ENCODE measurements at regions not wholly inside any gene's neighbourhood (a gene's known extent, or its start where the extent isn't known, plus 50 kb on each side); places are given as distances from the start of the nearest gene placed in this dataset.
"Not testable (repeated sequence)": the region's sequence is repeated elsewhere in the genome, so short reads cannot be mapped to it uniquely, and the experiment has no call there.

- H3K27me3 ChIP-seq (replicated peaks in 1 of 7): no peaks in the 10 kb centered on the region
- H3K4me1 ChIP-seq: no peaks in the 10 kb centered on the region
- H3K9me3 ChIP-seq: peaks cover 0 to 4% (median 0%) of the 10 kb centered on the region in 8 donors
- intact Hi-C loops (cut with DNase I; ENCODE audit: low total_unique reads): no loop called here
- no peaks in the 10 kb centered on the region for H3K36me3 ChIP-seq
- H3K4me3 ChIP-seq: no peak overlapping the region
- H3K27ac ChIP-seq: no peak overlapping the region
- no peak for TF ChIP-seq POLR2A (IDR thresholded peaks at IDR 0.05)
- no peak for TF ChIP-seq POLR2AphosphoS5 (IDR thresholded peaks at IDR 0.05)
- no peak for TF ChIP-seq CTCF (IDR thresholded peaks at IDR 0.05 in 8 of 11, conservative IDR thresholded peaks at IDR 0.05 in 3 of 11)
- DNase-seq: no peak
- 66 to 83% (median 80%) methylated on average over 4 of the region's 4 CpGs for WGBS, 5 donors
These were observed 132.1 kb downstream of the RGPD3 start for GRCh38 chr2:106336108-106336507.

GRCh38 chr2:106334802-106335201 lies 133.4 kb downstream of the RGPD3 start:
- Histone ChIP-seq H3K36me3 (no peaks in the 10 kb centered on the region), H3K4me3 (no peak overlapping the region), H3K4me1 (no peaks in the 10 kb centered on the region), H3K9me3 (peaks cover 0 to 4% (median 0%) of the 10 kb centered on the region in 8 donors), H3K27ac (no peak overlapping the region), H3K27me3 (replicated peaks in 1 of 7) (no peaks in the 10 kb centered on the region)
- WGBS, 5 donors: 68 to 77% (median 74%) methylated on average over 4 of the region's 4 CpGs
- DNase-seq: no peak
- TF ChIP-seq POLR2A (IDR thresholded peaks at IDR 0.05) (no peak), POLR2AphosphoS5 (IDR thresholded peaks at IDR 0.05) (no peak), CTCF (IDR thresholded peaks at IDR 0.05 in 8 of 11, conservative IDR thresholded peaks at IDR 0.05 in 3 of 11) (no peak)
- intact Hi-C loops (cut with DNase I; ENCODE audit: low total_unique reads): no loop called here

GRCh38 chr2:106333253-106333873 lies 134.8 kb downstream of the RGPD3 start:
- H3K4me3 ChIP-seq; H3K36me3 ChIP-seq; DNase-seq; H3K4me1 ChIP-seq; H3K27ac ChIP-seq; H3K9me3 ChIP-seq; H3K27me3 ChIP-seq (replicated peaks in 1 of 7); intact Hi-C loops (cut with DNase I; ENCODE audit: low total_unique reads): not testable (repeated sequence)
- 83 to 89% (median 87%) methylated on average over 10 of the region's 10 CpGs for WGBS, 5 donors

GRCh38 chr2:106332054-106332453 lies 136.2 kb downstream of the RGPD3 start:
- WGBS, 5 donors: 57 to 93% (median 77%) methylated on average over 3 to 4 of the region's 4 CpGs
- no peaks in the 10 kb centered on the region for H3K4me1 ChIP-seq
- no peaks in the 10 kb centered on the region for H3K27me3 ChIP-seq (replicated peaks in 1 of 7)
- intact Hi-C loops (cut with DNase I; ENCODE audit: low total_unique reads): no loop called here
- no peaks in the 10 kb centered on the region for H3K36me3 ChIP-seq
- H3K9me3 ChIP-seq: peaks cover 0 to 4% (median 0%) of the 10 kb centered on the region in 8 donors
- TF ChIP-seq CTCF (IDR thresholded peaks at IDR 0.05 in 8 of 11, conservative IDR thresholded peaks at IDR 0.05 in 3 of 11): no peak
- no peak for TF ChIP-seq POLR2A (IDR thresholded peaks at IDR 0.05)
- no peak for TF ChIP-seq POLR2AphosphoS5 (IDR thresholded peaks at IDR 0.05)
- no peak for DNase-seq
- no peak overlapping the region for H3K27ac ChIP-seq
- no peak overlapping the region for H3K4me3 ChIP-seq

- H3K4me1 ChIP-seq; H3K27me3 ChIP-seq (replicated peaks in 1 of 7); H3K9me3 ChIP-seq; intact Hi-C loops (cut with DNase I; ENCODE audit: low total_unique reads); H3K27ac ChIP-seq; H3K36me3 ChIP-seq; DNase-seq; H3K4me3 ChIP-seq: not testable (repeated sequence)
- 59 to 71% (median 67%) methylated on average over 11 of the region's 11 CpGs for WGBS, 5 donors
These were observed 136.5 kb upstream of the UXS1 start for GRCh38 chr2:106330384-106331261.

All from spleen (tissue), 11 donors.